ENCODE measurements at regions not wholly inside any gene's neighbourhood (a gene's known extent, or its start where the extent isn't known, plus 50 kb on each side); places are given as distances from the start of the nearest gene placed in this dataset.
A peak's percentile ranks its signal among the peaks of the same experiment; 100 is the strongest.

GRCh38 chr18:24593401-24593800 is 133.0 kb downstream of the HRH4 start:
- no peak overlapping the region for H3K4me3 ChIP-seq
- H3K9me3 ChIP-seq (replicated peaks), result peaks cover 6% of the 10 kb centered on the region
- no peak overlapping the region for H3K27ac ChIP-seq (replicated peaks)
- DNase-seq, result no peak
- intact Hi-C loops (cut with micrococcal nuclease), result no loop called here
- H3K36me3 ChIP-seq, result no peaks in the 10 kb centered on the region
- H3K4me1 ChIP-seq, result no peaks in the 10 kb centered on the region
- TF ChIP-seq CTCF (IDR thresholded peaks at IDR 0.05; ENCODE audit: borderline replicate concordance), result no peak
- peaks cover 24% of the 10 kb centered on the region for H3K27me3 ChIP-seq (ENCODE audit: low read depth)

DNA sequence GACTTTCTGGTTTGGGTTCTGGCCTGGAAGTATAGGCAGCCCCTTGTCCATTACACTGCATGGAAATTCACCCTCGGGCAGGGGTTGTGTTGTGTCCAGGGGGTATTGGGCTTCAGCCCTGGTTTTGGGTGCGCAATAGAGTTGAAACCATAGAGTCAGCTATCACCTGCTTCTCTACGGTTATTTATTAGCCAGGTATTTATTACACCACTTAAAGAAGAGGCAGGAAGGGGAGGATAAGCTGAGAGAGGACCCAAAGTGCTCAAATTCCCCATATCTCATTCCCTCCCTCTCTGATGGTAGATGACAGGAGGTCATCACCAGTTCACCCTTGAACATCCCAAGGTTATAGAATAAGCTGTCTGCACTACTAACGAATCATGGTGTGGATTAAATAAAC is 133.4 kb downstream of the HRH4 start:
- Histone ChIP-seq H3K27ac (replicated peaks) (no peak overlapping the region), H3K9me3 (replicated peaks) (peaks cover 6% of the 10 kb centered on the region), H3K4me3 (no peak overlapping the region), H3K36me3 (no peaks in the 10 kb centered on the region), H3K4me1 (no peaks in the 10 kb centered on the region), H3K27me3 (ENCODE audit: low read depth) (peaks cover 22% of the 10 kb centered on the region)
- DNase-seq, result no peak
- no peak for TF ChIP-seq CTCF (IDR thresholded peaks at IDR 0.05; ENCODE audit: borderline replicate concordance)
- intact Hi-C loops (cut with micrococcal nuclease), result no loop called here

DNA sequence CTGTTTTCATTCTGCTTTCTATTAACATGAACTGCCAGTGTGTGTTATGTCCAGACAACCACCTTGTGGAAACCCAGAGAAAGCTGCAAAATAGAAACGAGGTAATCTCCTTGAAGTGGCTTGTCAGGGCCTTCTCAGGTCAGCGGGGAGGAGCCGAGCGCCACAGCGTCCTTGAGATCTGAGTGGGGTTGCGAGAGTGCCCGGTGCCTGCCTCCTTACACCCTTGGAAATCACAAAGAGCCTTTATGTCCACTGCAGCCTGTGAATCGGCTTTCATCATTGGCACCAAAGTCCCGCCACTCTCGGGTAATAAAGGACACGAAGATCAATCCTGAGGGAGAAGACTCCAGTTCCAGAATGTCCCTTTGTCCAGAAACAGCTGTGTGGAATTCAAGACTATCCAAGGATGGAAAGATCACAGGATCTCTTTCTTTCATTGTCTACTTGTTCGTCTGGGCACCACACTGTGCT is 135.2 kb downstream of the HRH4 start:
- TF ChIP-seq CTCF (IDR thresholded peaks at IDR 0.05; ENCODE audit: borderline replicate concordance), result no peak
- Histone ChIP-seq H3K27me3 (ENCODE audit: low read depth) (peaks cover 28% of the 10 kb centered on the region), H3K27ac (replicated peaks) (no peak overlapping the region), H3K9me3 (replicated peaks) (peaks cover 6% of the 10 kb centered on the region), H3K4me1 (no peaks in the 10 kb centered on the region), H3K4me3 (no peak overlapping the region), H3K36me3 (no peaks in the 10 kb centered on the region)
- DNase-seq, result no peak
- intact Hi-C loops (cut with micrococcal nuclease), result no loop called here

GRCh38 chr18:24600076-24600654 is 139.7 kb downstream of the HRH4 start:
- Histone ChIP-seq H3K4me1 (no peaks in the 10 kb centered on the region), H3K27me3 (ENCODE audit: low read depth) (peaks cover 28% of the 10 kb centered on the region), H3K9me3 (replicated peaks) (no peaks in the 10 kb centered on the region), H3K36me3 (no peaks in the 10 kb centered on the region), H3K4me3 (no peak overlapping the region), H3K27ac (replicated peaks) (no peak overlapping the region)
- intact Hi-C loops (cut with micrococcal nuclease), result loop anchor here (2.0 kb wide), 1 partner anchor 127 kb away; no protein-coding TSS in a partner anchor
- no peak for DNase-seq
- TF ChIP-seq CTCF (IDR thresholded peaks at IDR 0.05; ENCODE audit: borderline replicate concordance), result peak; percentile 78

- Histone ChIP-seq H3K4me1 (no peaks in the 10 kb centered on the region), H3K27me3 (ENCODE audit: low read depth) (peaks cover 20% of the 10 kb centered on the region), H3K27ac (replicated peaks) (no peak overlapping the region), H3K9me3 (replicated peaks) (no peaks in the 10 kb centered on the region), H3K36me3 (no peaks in the 10 kb centered on the region), H3K4me3 (no peak overlapping the region)
- no peak for TF ChIP-seq CTCF (IDR thresholded peaks at IDR 0.05; ENCODE audit: borderline replicate concordance)
- no peak for DNase-seq
- intact Hi-C loops (cut with micrococcal nuclease), result loop anchor here (2.0 kb wide), 1 partner anchor 125 kb away; no protein-coding TSS in a partner anchor
Measured at GRCh38 chr18:24601585-24601984, 141.1 kb downstream of the HRH4 start.

Data from left ventricle myocardium inferior (tissue), 1 donor.